OCI-LY1 (cell line): ENCODE measurements at regions not wholly inside any gene's neighbourhood (a gene's known extent, or its start where the extent isn't known, plus 50 kb on each side); places are given as distances from the start of the nearest gene placed in this dataset.

ENCODE experiments used
- EZH2 ChIP-seq: fragments of 200-600 bp; sonication (generic), shearing (Covaris generic); IDR thresholded peaks from 2 replicates; pipeline ENCODE4 v1.8.0; 2017; ENCODE audit warnings: borderline replicate concordance, mixed run types, mild to moderate bottlenecking, antibody characterized with exemption, low read length, moderate library complexity, mixed read lengths
- TF ChIP-seq, protein P1 (sequence below): fragments of 200-600 bp; sonication (generic), shearing (Covaris generic); IDR thresholded peaks from 2 replicates; pipeline ENCODE4 v1.5.1; 2017; ENCODE audit warnings: mild to moderate bottlenecking, antibody characterized with exemption, low read length, moderate library complexity, mixed read lengths

DNA sequence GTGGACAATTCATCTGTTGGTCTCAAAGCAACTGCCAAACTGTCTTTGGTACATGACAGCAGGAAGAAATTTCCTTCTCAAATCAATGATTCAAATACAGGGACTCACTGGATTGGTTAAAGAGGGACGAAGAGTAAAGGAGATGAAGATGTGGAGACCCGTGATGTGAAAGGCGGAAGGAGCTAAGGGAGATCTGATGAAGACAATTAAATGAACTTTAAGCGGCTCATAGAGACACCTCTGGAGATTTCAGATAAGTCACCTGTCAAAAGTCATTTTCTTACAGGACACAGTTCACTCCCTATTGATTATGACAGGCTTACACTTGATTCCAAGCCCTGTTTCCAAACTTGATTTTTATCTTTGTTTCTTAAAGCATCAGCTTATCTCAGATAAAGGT, 466.3 kb downstream of the DOK5 start:
- TF ChIP-seq, protein P1, sequence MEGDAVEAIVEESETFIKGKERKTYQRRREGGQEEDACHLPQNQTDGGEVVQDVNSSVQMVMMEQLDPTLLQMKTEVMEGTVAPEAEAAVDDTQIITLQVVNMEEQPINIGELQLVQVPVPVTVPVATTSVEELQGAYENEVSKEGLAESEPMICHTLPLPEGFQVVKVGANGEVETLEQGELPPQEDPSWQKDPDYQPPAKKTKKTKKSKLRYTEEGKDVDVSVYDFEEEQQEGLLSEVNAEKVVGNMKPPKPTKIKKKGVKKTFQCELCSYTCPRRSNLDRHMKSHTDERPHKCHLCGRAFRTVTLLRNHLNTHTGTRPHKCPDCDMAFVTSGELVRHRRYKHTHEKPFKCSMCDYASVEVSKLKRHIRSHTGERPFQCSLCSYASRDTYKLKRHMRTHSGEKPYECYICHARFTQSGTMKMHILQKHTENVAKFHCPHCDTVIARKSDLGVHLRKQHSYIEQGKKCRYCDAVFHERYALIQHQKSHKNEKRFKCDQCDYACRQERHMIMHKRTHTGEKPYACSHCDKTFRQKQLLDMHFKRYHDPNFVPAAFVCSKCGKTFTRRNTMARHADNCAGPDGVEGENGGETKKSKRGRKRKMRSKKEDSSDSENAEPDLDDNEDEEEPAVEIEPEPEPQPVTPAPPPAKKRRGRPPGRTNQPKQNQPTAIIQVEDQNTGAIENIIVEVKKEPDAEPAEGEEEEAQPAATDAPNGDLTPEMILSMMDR = no peak
- no peak for TF ChIP-seq EZH2
